Natural killer cell (primary cell): ENCODE measurements at regions not wholly inside any gene's neighbourhood (a gene's known extent, or its start where the extent isn't known, plus 50 kb on each side); places are given as distances from the start of the nearest gene placed in this dataset.

Source experiments
- ATAC-seq, 3 donors: fragments of 150-1000 bp in 2 of 3; fragments of 200-7000 bp in 1 of 3; cut with Tn5 transposase; 1 replicate in 1 of 3; 2 replicates in 2 of 3; pipeline ENCODE4 v1.10.0; 2021; ENCODE audit warnings: mild to moderate bottlenecking in 2 of 3, moderate library complexity in 2 of 3
- DNase-seq, 2 donors: peaks; one replicate each; pipeline versions ENCODE4 v3.0.0 to v3.0.0-alpha.2; 2013 to 2021; ENCODE audit warnings: mixed read lengths in 1 of 2
- H3K27ac ChIP-seq: one replicate; pipeline ENCODE4 v1.5.1; 2013; ENCODE audit warnings: mild to moderate bottlenecking, low read length
- H3K27me3 ChIP-seq: one replicate; pipeline ENCODE4 v1.6.1; 2013; ENCODE audit warnings: low read length; ENCODE audit not compliant: control insufficient read depth, insufficient read depth
- H3K36me3 ChIP-seq: one replicate; pipeline ENCODE4 v1.6.1; 2013; ENCODE audit warnings: low read length; ENCODE audit not compliant: control insufficient read depth, insufficient read depth
- H3K4me1 ChIP-seq: one replicate; pipeline ENCODE4 v1.6.1; 2013; ENCODE audit warnings: low read length; ENCODE audit not compliant: control insufficient read depth, insufficient read depth
- H3K4me3 ChIP-seq: one replicate; pipeline ENCODE4 v1.5.1; 2013; ENCODE audit warnings: low read length
- H3K9me3 ChIP-seq: one replicate; pipeline ENCODE4 v1.6.1; 2013; ENCODE audit warnings: low read length; ENCODE audit not compliant: control insufficient read depth, insufficient read depth
- H3K27ac Mint-ChIP-seq, 2 donors: one replicate each; pipeline ENCODE4 v1.8.0; 2022; ENCODE audit warnings: mild to moderate bottlenecking in 2 of 2, mixed read lengths in 2 of 2, moderate library complexity in 1 of 2
- H3K27me3 Mint-ChIP-seq, 2 donors: one replicate each; pipeline ENCODE4 v1.8.0; 2022; ENCODE audit warnings: low read depth in 2 of 2, mixed read lengths in 2 of 2
- H3K36me3 Mint-ChIP-seq: one replicate; pipeline ENCODE4 v1.8.0; 2022; ENCODE audit warnings: mixed read lengths
- H3K4me1 Mint-ChIP-seq, 2 donors: one replicate each; pipeline ENCODE4 v1.8.0; 2022; ENCODE audit warnings: mixed read lengths in 2 of 2
- H3K4me3 Mint-ChIP-seq: one replicate; pipeline ENCODE4 v1.8.0; 2022; ENCODE audit warnings: mild to moderate bottlenecking, moderate library complexity, mixed read lengths
- H3K9me3 Mint-ChIP-seq, 2 donors: one replicate each; pipeline ENCODE4 v1.8.0; 2022; ENCODE audit warnings: mixed read lengths in 2 of 2
- CTCF ChIP-seq: fragments of 200-600 bp; IDR thresholded peaks from one replicate; pipeline ENCODE4 v1.8.0; 2022; ENCODE audit warnings: antibody characterized with exemption
- WGBS: methylation state at CpG from one replicate; pipeline ENCODE4 v1.1.7; 2013; ENCODE audit warnings: missing lambda C conversion rate; ENCODE audit not compliant: insufficient coverage; 5-methylcytosine and 5-hydroxymethylcytosine counted together
- intact Hi-C: fragments of 100-400 bp; cut with micrococcal nuclease; formaldehyde crosslinking; loops from one replicate; pipeline ENCODE4 v1.14.2; 2022

GRCh38 chr4:38442073-38442788 lies 221.8 kb upstream of the KLF3 start:
- Mint-ChIP-seq H3K9me3 (peaks cover 2 to 4% of the 10 kb centered on the region in 2 donors), H3K27ac (no peak overlapping the region), H3K4me3 (no peak overlapping the region), H3K4me1 (no peaks in the 10 kb centered on the region), H3K36me3 (peaks cover 6% of the 10 kb centered on the region), H3K27me3 (peaks cover 0 to under 1% of the 10 kb centered on the region in 2 donors)
- H3K36me3 ChIP-seq: no peaks in the 10 kb centered on the region
- no peak overlapping the region for H3K27ac ChIP-seq
- H3K4me3 ChIP-seq: no peak overlapping the region
- no peaks in the 10 kb centered on the region for H3K4me1 ChIP-seq
- intact Hi-C loops: no loop called here
- H3K9me3 ChIP-seq: no peaks in the 10 kb centered on the region
- no peaks in the 10 kb centered on the region for H3K27me3 ChIP-seq
- ATAC-seq (no peak), DNase-seq (no peak)
- WGBS: 82% methylated on average over 3 of the region's 5 CpGs
- TF ChIP-seq CTCF: no peak

- Mint-ChIP-seq H3K36me3 (no peaks in the 10 kb centered on the region), H3K27me3 (peaks cover 11% of the 10 kb centered on the region in 2 donors), H3K4me1 (peaks cover 0 to 3% of the 10 kb centered on the region in 2 donors), H3K4me3 (no peak overlapping the region), H3K27ac (no peak overlapping the region), H3K9me3 (no peaks in the 10 kb centered on the region)
- intact Hi-C loops: no loop called here
- ATAC-seq: no peak
- Histone ChIP-seq H3K27me3 (peaks cover 6% of the 10 kb centered on the region), H3K4me1 (no peaks in the 10 kb centered on the region), H3K27ac (no peak overlapping the region), H3K9me3 (no peaks in the 10 kb centered on the region), H3K4me3 (no peak overlapping the region), H3K36me3 (no peaks in the 10 kb centered on the region)
- WGBS: 92% methylated on average over 3 of the region's 7 CpGs
- no peak for TF ChIP-seq CTCF
- no peak for DNase-seq
Measured at GRCh38 chr4:38449506-38450174, 214.4 kb upstream of the KLF3 start.

GRCh38 chr4:38452009-38452408 lies 212.0 kb upstream of the KLF3 start:
- ATAC-seq (no peak), DNase-seq (no peak)
- no peaks in the 10 kb centered on the region for H3K36me3 ChIP-seq
- intact Hi-C loops: no loop called here
- Mint-ChIP-seq H3K9me3 (no peaks in the 10 kb centered on the region), H3K4me1 (peaks cover 0 to 3% of the 10 kb centered on the region in 2 donors), H3K36me3 (no peaks in the 10 kb centered on the region), H3K27me3 (peaks cover 11% of the 10 kb centered on the region in 2 donors), H3K4me3 (no peak overlapping the region), H3K27ac (no peak overlapping the region)
- H3K4me1 ChIP-seq: no peaks in the 10 kb centered on the region
- no peaks in the 10 kb centered on the region for H3K9me3 ChIP-seq
- peaks cover 6% of the 10 kb centered on the region for H3K27me3 ChIP-seq
- H3K27ac ChIP-seq: no peak overlapping the region
- TF ChIP-seq CTCF: no peak
- no peak overlapping the region for H3K4me3 ChIP-seq
